ENCODE measurements at regions not wholly inside any gene's neighbourhood (a gene's known extent, or its start where the extent isn't known, plus 50 kb on each side); places are given as distances from the start of the nearest gene placed in this dataset.

GRCh38 chr3:80017369-80017768 is 249.6 kb upstream of the ROBO1 start:
- TF ChIP-seq NR2C1 (IDR thresholded peaks at IDR 0.05) (no peak), NR2C1 (tag; IDR thresholded peaks at IDR 0.05) (no peak), RBM14 (IDR thresholded peaks at IDR 0.05; ENCODE audit: borderline replicate concordance, insufficient read depth, low read depth, low read length) (no peak), CEBPZ (IDR thresholded peaks at IDR 0.05; ENCODE audit: borderline replicate concordance, low read depth, low read length) (no peak), PYGO2 (tag; IDR thresholded peaks at IDR 0.05) (no peak), NRF1 (conservative IDR thresholded peaks at IDR 0.05 in 1 of 2, IDR thresholded peaks at IDR 0.05 in 1 of 2) (no peak), CUX1 (CRISPR knock-in tag; IDR thresholded peaks at IDR 0.05) (no peak), ZNF644 (tag; IDR thresholded peaks at IDR 0.05; ENCODE audit: low read depth) (no peak), BCOR (IDR thresholded peaks at IDR 0.05) (no peak), OTX1 (CRISPR knock-in tag; IDR thresholded peaks at IDR 0.05) (no peak), FOXA1 (IDR thresholded peaks at IDR 0.05; ENCODE audit: borderline replicate concordance) (no peak), PHTF2 (CRISPR knock-in tag; IDR thresholded peaks at IDR 0.05) (no peak), ZBTB43 (CRISPR knock-in tag; IDR thresholded peaks at IDR 0.05) (no peak), ZNF140 (CRISPR knock-in tag; IDR thresholded peaks at IDR 0.05) (no peak)
- POLR2A ChIA-PET: no interaction called here
- in situ Hi-C loops (cut with MboI): no loop called here
- H3K4me3 ChIP-seq: no peak overlapping the region
- no peak for FAIRE-seq
- H3K27ac ChIP-seq (ENCODE audit: extremely low read depth, low read depth, low read length): no peak overlapping the region
- no peak for DNase-seq (ENCODE audit: extremely low read depth in 1 of 4, low spot score in 3 of 4)
- H3K4me2 ChIP-seq (ENCODE audit: insufficient read depth, low read length): no peak overlapping the region
- H3K9ac ChIP-seq (ENCODE audit: insufficient read depth in 1 of 2, low read depth in 2 of 2, low read length in 2 of 2): no peak overlapping the region
- intact Hi-C loops (cut with micrococcal nuclease): no loop called here
- no peaks in the 10 kb centered on the region for H3K36me3 ChIP-seq (ENCODE audit: control insufficient read depth, insufficient read depth, low read length)
- H2AFZ ChIP-seq (ENCODE audit: low read depth, low read length): no peak overlapping the region
- 0% methylated on average over 2 of the region's 2 CpGs for WGBS (ENCODE audit: insufficient coverage, low coverage, missing lambda C conversion rate)
- no peaks in the 10 kb centered on the region for H3K79me2 ChIP-seq (ENCODE audit: control insufficient read depth, insufficient read depth, low read length)
- H4K20me1 ChIP-seq (replicated peaks; ENCODE audit: control insufficient read depth, insufficient read depth, low read length): no peaks in the 10 kb centered on the region
- no peaks in the 10 kb centered on the region for H3K9me1 ChIP-seq (ENCODE audit: control insufficient read depth, insufficient read depth, low read length)
- no TSS peak for BruUV-seq (replicated peaks)
- no peak for ATAC-seq
- CTCF ChIA-PET (ENCODE audit: low intra/inter-chr PET ratio): no interaction called here
- no peaks in the 10 kb centered on the region for H3K27me3 ChIP-seq (ENCODE audit: control insufficient read depth in 2 of 2, insufficient read depth in 2 of 2, low read length in 2 of 2)
- H3K9me3 ChIP-seq (replicated peaks; ENCODE audit: control insufficient read depth, insufficient read depth, low read depth, low read length): no peaks in the 10 kb centered on the region
- no peaks in the 10 kb centered on the region for H3K4me1 ChIP-seq (replicated peaks in 1 of 2; ENCODE audit: control insufficient read depth in 2 of 2, insufficient read depth in 2 of 2, low read length in 2 of 2)

Data from K562 (cell line).